ENCODE measurements at regions not wholly inside any gene's neighbourhood (a gene's known extent, or its start where the extent isn't known, plus 50 kb on each side); places are given as distances from the start of the nearest gene placed in this dataset.
"Not testable (repeated sequence)": the region's sequence is repeated elsewhere in the genome, so short reads cannot be mapped to it uniquely, and the experiment has no call there.

DNA sequence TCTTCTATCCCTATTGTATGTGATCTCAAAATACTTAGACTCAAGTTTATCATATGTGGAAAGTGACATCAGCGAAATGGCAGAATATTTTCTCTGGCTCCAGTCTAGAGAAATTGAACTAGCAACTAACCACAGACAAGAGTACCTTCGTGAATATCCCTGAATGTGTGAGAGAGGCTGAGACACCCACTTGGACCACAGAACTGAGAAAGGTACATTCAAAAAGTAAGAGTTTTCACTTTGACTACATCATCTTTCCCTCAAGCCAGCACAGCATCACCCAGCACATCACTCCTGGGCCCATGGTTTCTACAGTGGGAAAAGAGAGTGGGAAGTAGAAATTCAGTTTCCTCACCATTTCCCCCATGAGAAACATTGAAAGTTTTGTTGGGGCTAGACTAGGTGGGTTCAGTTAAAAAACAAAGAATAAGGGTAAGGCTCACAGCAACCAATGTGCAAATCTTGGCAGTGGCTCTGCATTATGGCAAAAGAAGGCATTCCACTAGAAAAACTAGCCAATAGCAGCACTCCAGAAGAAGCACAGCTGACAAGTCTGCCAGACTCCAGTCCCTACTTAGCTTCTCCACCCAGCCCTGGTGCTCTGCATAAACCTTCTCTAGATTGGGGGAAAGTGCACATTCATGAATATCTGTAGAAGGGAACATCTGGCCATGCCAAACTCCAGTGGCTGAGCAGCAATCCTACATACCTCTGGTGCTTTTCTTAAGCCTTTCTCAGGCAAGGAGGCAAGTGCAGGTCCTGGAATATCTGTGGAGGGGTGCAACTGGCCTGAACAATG is 225.6 kb upstream of the VLDLR start:
- ChIA-PET POLR2A (no interaction called here), CTCF (no interaction called here)
- Mint-ChIP-seq H3K4me1 (ENCODE audit: low read depth) (no peaks in the 10 kb centered on the region), H3K27me3 (peaks cover 4% of the 10 kb centered on the region), H3K4me3 (no peak overlapping the region), H3K27ac (no peak overlapping the region), H3K36me3 (no peaks in the 10 kb centered on the region), H3K9me3 (no peaks in the 10 kb centered on the region)
- DNase-seq, result no peak
- intact Hi-C loops (cut with micrococcal nuclease), result no loop called here

DNA sequence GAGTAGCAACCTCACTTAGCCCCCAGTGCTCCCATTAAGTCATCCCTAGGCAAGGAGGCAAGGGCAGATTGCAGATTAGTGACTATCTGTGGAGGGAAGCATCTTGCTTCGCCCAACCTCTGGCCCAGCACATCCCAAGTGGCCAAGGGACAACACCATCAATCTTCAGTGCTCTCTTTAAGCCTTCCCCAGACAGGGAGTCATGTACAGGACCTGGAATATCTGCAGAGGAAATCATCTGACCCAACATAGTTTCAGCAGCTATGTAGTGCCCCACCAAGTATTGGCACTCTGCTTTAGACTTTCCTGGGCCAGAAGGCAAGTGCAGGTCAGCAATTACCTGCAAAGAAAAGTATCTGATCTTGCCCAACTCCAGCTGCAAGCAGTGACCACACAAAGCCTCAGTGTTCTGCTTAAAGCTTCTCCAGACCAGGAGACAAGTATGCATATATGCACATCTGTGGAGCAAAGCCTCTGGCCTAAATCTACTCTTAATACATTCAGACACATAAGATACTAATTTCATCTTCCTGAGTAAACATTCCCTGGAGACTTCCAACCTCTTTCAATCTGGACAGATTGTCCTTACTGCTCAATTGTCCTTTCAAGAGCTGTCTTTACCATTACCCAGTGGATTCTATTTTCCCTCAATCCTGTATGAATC is 224.8 kb upstream of the VLDLR start:
- H3K27ac Mint-ChIP-seq, result no peak overlapping the region
- H3K4me1 Mint-ChIP-seq (ENCODE audit: low read depth), result no peaks in the 10 kb centered on the region
- no peaks in the 10 kb centered on the region for H3K36me3 Mint-ChIP-seq
- H3K4me3 Mint-ChIP-seq, result no peak overlapping the region
- CTCF ChIA-PET, result no interaction called here
- POLR2A ChIA-PET, result no interaction called here
- no peak for DNase-seq
- intact Hi-C loops (cut with micrococcal nuclease), result no loop called here
- peaks cover 8% of the 10 kb centered on the region for H3K27me3 Mint-ChIP-seq
- no peaks in the 10 kb centered on the region for H3K9me3 Mint-ChIP-seq

DNA sequence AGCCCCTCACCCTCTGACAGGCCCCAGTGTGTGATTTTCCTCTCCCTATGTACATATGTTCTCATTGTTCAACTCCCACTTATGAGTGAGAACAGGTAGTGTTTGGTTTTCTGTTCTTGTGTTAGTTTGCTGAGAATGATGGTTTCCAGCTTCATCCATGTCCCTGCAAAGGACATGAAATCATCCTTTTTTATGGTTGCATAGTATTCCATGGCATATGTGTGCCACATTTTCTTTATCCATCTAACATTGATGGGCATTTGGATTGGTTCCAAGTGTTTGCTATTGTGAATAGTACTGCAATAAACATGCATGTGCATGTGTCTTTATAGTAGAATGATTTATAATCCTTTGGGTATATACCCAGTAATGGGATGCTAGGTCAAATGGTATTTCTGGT is 223.7 kb upstream of the VLDLR start:
- H3K27ac Mint-ChIP-seq; H3K4me1 Mint-ChIP-seq (ENCODE audit: low read depth); CTCF ChIA-PET; H3K4me3 Mint-ChIP-seq; DNase-seq; intact Hi-C loops (cut with micrococcal nuclease); H3K9me3 Mint-ChIP-seq; POLR2A ChIA-PET; H3K36me3 Mint-ChIP-seq: not testable (repeated sequence)
- peaks cover 12% of the 10 kb centered on the region for H3K27me3 Mint-ChIP-seq

DNA sequence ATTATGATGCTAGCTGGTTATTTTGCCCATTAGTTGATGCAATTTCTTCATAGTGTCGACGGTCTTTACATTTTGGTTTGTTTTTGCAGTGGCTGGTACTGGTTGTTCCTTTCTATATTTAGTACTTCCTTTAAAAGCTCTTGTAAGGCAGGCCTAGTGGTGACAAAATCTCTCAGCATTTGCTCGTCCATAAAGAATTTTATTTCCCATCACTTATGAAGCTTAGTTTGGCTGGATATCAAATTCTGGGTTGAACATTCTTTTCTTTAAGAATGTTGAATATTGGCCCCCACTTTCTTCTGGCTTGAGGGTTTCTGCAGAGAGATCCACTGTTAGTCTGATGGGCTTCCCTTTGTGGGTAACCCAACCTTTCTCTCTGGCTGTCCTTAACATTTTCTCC is 219.8 kb upstream of the VLDLR start:
- CTCF ChIA-PET; H3K4me3 Mint-ChIP-seq; H3K36me3 Mint-ChIP-seq; H3K4me1 Mint-ChIP-seq (ENCODE audit: low read depth); intact Hi-C loops (cut with micrococcal nuclease); POLR2A ChIA-PET; DNase-seq; H3K27ac Mint-ChIP-seq: not testable (repeated sequence)
- peaks cover 12% of the 10 kb centered on the region for H3K27me3 Mint-ChIP-seq
- peaks cover 13% of the 10 kb centered on the region for H3K9me3 Mint-ChIP-seq

DNA sequence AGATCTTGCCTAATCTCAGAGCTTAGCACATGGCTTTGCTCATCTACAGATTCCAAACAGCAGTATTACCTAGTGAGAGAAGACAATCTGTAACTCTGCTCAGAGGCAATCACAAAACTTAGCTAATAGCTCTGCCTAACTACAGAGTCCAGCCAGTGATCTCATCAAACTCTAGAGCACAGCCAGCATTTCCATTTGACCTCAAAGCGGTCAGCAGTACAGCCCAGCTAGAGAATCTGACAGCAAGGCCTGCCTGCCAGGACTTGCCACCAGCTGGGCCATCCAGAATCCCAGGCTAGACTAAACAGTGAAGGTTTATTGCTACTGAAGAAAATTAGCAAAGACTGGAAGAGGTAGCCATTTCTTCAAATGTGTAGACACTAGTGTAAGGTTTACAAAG is 217.9 kb upstream of the VLDLR start:
- DNase-seq, result no peak
- Mint-ChIP-seq H3K4me3 (no peak overlapping the region), H3K9me3 (peaks cover 13% of the 10 kb centered on the region), H3K4me1 (ENCODE audit: low read depth) (no peaks in the 10 kb centered on the region), H3K27ac (no peak overlapping the region), H3K36me3 (no peaks in the 10 kb centered on the region), H3K27me3 (peaks cover 12% of the 10 kb centered on the region)
- intact Hi-C loops (cut with micrococcal nuclease), result no loop called here
- ChIA-PET CTCF (no interaction called here), POLR2A (no interaction called here)

DNA sequence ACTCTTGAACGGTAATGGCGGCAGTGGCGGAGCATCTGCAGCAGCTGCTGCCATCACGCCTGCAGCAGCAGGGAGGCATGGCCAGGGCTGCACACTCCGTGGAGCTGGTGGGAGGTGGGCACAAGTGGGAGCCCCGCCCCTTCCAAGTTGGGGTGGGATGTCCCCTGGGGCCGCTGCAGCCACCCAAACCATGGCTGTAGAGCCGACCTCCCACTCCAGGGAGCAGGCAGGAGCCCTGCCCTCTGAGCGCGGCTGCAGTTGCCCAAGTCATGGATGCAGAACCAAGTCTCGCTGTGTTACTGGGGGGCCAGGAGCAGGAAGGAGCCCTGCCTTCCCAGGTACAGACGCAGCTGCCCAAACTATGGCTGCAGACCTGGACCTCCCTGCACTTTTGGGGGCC is 215.3 kb upstream of the VLDLR start:
- ChIA-PET CTCF (no interaction called here), POLR2A (no interaction called here)
- intact Hi-C loops (cut with micrococcal nuclease), result no loop called here
- no peaks in the 10 kb centered on the region for H3K4me1 Mint-ChIP-seq (ENCODE audit: low read depth)
- peaks cover 13% of the 10 kb centered on the region for H3K9me3 Mint-ChIP-seq
- no peak overlapping the region for H3K4me3 Mint-ChIP-seq
- H3K27me3 Mint-ChIP-seq, result peaks cover 8% of the 10 kb centered on the region
- no peak overlapping the region for H3K27ac Mint-ChIP-seq
- no peak for DNase-seq
- H3K36me3 Mint-ChIP-seq, result no peaks in the 10 kb centered on the region

DNA sequence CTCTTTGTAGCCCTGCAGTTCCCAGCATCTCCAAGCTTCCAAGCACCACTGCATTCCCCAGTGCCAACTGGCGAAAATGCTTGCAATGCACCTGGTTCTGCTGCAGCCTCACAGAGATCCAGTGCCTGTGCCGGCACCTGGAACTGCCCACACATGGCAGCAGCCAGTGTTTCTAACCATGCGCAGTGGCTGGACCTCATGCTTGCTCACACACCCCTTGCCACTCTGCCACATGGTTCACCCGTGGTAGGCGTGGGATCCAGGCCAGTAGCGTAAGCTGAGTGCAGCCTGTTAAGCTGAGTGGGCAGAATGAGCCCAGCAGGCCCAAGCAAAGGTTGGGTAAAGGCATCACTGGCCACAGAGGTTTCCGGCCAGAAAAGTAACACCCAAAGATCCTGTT is 214.1 kb upstream of the VLDLR start:
- no peaks in the 10 kb centered on the region for H3K36me3 Mint-ChIP-seq
- DNase-seq, result no peak
- ChIA-PET CTCF (no interaction called here), POLR2A (no interaction called here)
- intact Hi-C loops (cut with micrococcal nuclease), result no loop called here
- no peak overlapping the region for H3K4me3 Mint-ChIP-seq
- no peak overlapping the region for H3K27ac Mint-ChIP-seq
- H3K27me3 Mint-ChIP-seq, result no peaks in the 10 kb centered on the region
- peaks cover 13% of the 10 kb centered on the region for H3K9me3 Mint-ChIP-seq
- no peaks in the 10 kb centered on the region for H3K4me1 Mint-ChIP-seq (ENCODE audit: low read depth)

DNA sequence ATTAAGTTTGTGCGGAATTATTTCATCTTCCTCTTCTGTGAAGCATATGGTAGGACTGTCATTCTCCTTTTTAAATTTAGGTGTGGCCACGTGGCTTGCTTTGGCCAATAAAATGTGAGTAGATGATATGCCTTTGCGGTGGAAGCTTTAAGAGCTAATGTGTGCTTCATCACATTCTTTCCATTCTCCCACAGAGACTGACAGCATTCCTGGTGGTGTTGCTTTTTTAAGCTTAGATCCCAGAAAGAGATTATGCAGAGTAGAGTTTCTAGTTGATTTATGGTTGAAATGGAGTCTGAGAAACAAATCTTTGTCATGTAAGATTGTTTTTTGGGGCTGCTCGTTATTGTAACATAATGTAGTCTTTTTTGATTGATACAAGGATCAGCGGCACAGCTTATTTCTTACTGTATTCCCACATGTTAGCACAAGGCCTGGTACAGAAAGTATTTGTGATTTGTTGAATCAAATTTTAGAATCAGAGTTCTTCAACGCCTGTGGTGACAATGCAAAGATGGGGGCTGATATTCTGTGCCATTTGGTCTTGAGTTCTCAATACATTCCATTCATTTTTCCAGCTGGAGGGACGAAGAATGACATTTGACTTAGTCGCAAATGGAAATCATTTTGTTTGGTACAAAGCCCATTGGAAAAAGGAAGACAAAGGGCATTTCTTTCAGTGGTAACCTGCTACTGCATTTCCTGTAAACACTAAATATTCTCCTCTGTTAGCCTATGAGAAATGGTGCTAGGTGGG is 209.9 kb upstream of the VLDLR start:
- Mint-ChIP-seq H3K4me1 (ENCODE audit: low read depth) (no peaks in the 10 kb centered on the region), H3K9me3 (no peaks in the 10 kb centered on the region), H3K27ac (no peak overlapping the region), H3K36me3 (no peaks in the 10 kb centered on the region), H3K27me3 (no peaks in the 10 kb centered on the region), H3K4me3 (no peak overlapping the region)
- CTCF ChIA-PET, result no interaction called here
- DNase-seq, result no peak
- POLR2A ChIA-PET, result no interaction called here
- intact Hi-C loops (cut with micrococcal nuclease), result no loop called here

DNA sequence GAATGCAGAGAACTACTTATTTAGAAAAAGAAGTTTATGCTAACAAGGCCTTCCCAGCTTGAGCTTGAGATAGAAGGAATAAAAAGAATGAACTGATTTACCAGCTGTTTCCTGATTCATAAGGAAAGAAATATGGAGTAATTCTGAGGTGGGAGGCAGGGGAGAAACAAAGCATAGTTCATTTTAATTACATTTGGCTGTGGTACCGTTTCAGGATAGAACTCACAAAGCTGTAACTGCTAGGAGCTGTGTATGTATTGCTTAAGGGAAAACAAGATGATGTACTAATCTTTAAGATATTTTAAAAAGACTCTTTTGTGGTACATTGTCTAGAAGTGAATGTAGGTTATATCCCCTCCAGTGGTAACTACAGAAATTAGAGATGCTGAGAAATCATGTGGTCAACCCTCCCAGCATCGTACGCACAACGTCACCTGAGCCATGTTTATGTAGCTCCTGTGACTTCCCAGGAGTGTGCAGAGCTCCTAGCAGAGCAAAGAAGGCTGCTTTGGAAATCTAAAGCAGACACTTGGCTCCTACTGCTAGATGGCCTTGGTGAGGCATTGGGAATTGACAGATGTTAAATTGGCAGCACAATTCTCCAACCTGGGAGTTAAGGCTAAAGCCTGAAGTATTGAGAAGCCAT is 208.3 kb upstream of the VLDLR start:
- intact Hi-C loops (cut with micrococcal nuclease), result no loop called here
- Mint-ChIP-seq H3K4me1 (ENCODE audit: low read depth) (no peaks in the 10 kb centered on the region), H3K27ac (no peak overlapping the region), H3K4me3 (no peak overlapping the region), H3K36me3 (no peaks in the 10 kb centered on the region), H3K9me3 (no peaks in the 10 kb centered on the region), H3K27me3 (no peaks in the 10 kb centered on the region)
- DNase-seq, result no peak
- CTCF ChIA-PET, result no interaction called here
- POLR2A ChIA-PET, result no interaction called here

DNA sequence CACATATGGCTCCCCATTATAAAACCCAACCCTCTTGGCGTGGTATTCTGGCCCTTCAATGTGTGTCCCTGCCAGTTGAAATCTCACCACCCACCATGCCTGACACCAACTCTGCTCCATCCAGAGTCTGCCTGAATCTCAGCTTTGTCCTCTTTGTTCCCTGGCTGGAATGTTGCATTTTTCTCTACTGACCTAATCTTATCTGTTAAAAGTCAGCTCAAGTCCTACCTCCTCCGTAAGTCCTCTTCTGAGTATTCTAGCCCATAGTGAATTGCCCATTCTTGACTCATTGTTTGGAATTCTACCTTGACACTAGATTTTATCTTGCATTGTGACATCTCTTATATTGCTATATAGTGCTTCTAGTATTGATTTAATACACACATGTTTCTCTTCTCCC is 207.1 kb upstream of the VLDLR start:
- Mint-ChIP-seq H3K9me3 (no peaks in the 10 kb centered on the region), H3K27me3 (no peaks in the 10 kb centered on the region), H3K4me3 (no peak overlapping the region), H3K36me3 (no peaks in the 10 kb centered on the region), H3K27ac (no peak overlapping the region), H3K4me1 (ENCODE audit: low read depth) (no peaks in the 10 kb centered on the region)
- CTCF ChIA-PET, result no interaction called here
- intact Hi-C loops (cut with micrococcal nuclease), result no loop called here
- POLR2A ChIA-PET, result no interaction called here
- no peak for DNase-seq

DNA sequence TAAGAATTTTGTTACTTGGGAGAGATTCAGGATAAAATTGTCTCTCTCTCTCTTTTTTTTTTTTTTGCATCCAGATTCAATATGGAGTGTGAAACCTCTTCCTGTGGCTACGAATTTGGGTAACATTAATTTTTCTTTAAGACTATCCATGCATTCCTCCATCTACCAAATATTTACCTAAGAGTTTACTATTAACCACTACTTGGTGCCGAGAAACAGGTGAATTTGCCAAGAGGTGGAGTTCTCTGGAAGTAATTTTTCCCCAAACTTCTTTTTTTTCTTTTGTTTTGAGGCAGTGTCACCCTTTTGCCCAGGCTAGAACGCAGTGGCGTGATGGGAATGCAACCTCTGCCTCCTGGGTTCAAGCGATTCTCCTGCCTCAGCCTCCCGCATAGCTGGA is 206.3 kb upstream of the VLDLR start:
- no peaks in the 10 kb centered on the region for H3K9me3 Mint-ChIP-seq
- H3K4me3 Mint-ChIP-seq, result no peak overlapping the region
- no peaks in the 10 kb centered on the region for H3K4me1 Mint-ChIP-seq (ENCODE audit: low read depth)
- ChIA-PET CTCF (no interaction called here), POLR2A (no interaction called here)
- H3K36me3 Mint-ChIP-seq, result no peaks in the 10 kb centered on the region
- H3K27me3 Mint-ChIP-seq, result no peaks in the 10 kb centered on the region
- no peak overlapping the region for H3K27ac Mint-ChIP-seq
- intact Hi-C loops (cut with micrococcal nuclease), result no loop called here
- DNase-seq, result no peak

DNA sequence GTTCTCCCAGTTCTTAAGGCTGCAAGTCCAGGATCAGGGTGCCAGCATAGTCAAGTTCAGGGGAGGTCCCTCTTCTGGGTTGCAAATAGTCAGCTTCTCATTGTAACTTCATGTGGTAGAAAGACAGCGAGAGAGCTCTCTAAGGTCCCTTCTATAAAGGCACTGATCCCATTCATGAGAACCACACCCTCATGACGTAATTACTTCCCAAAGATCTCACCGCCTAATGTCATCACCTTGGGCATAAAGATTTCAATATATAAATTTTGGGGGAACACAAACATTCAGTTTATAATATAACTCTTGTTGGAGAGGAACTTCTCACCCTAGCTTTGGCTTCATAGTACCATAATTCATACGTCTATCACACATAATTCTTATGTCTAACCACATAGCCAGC is 203.9 kb upstream of the VLDLR start:
- Mint-ChIP-seq H3K4me1 (ENCODE audit: low read depth) (no peaks in the 10 kb centered on the region), H3K27me3 (peaks cover 2% of the 10 kb centered on the region), H3K36me3 (no peaks in the 10 kb centered on the region), H3K4me3 (no peak overlapping the region), H3K9me3 (no peaks in the 10 kb centered on the region), H3K27ac (no peak overlapping the region)
- no peak for DNase-seq
- ChIA-PET POLR2A (no interaction called here), CTCF (no interaction called here)
- intact Hi-C loops (cut with micrococcal nuclease), result no loop called here

All from activated CD4-positive, alpha-beta memory T cell treated with anti-CD3 and anti-CD28 coated beads for 36 hours (primary cell).